Astrocyte (in vitro differentiated cells and primary cell): ENCODE measurements at regions not wholly inside any gene's neighbourhood (a gene's known extent, or its start where the extent isn't known, plus 50 kb on each side); places are given as distances from the start of the nearest gene placed in this dataset.

Experiments used
- CTCF ChIP-seq: IDR thresholded peaks from 2 replicates; pipeline ENCODE4 v1.5.1; 2011; ENCODE audit warnings: low read depth, mild to moderate bottlenecking, inconsistent platforms, low read length, moderate library complexity; ENCODE audit not compliant: insufficient read depth
- EZH2 ChIP-seq: IDR thresholded peaks from 2 replicates; pipeline ENCODE4 v1.6.1; 2012; ENCODE audit warnings: mild to moderate bottlenecking, low read length, inconsistent platforms; ENCODE audit not compliant: insufficient read depth

- no peak for TF ChIP-seq EZH2
- TF ChIP-seq CTCF = no peak
Measured at GRCh38 chr4:64766565-64766964, 357.3 kb upstream of the TECRL start.
